Activated naive CD4-positive, alpha-beta T cell treated with anti-CD3 and anti-CD28 coated beads, Interleukin-2, amount 50 U/mL, for 24 hours (primary cell): ENCODE measurements at regions not wholly inside any gene's neighbourhood (a gene's known extent, or its start where the extent isn't known, plus 50 kb on each side); places are given as distances from the start of the nearest gene placed in this dataset.

Experiments used
- H3K27ac Mint-ChIP-seq: one replicate; pipeline ENCODE4 v1.8.0; 2021; ENCODE audit warnings: mild to moderate bottlenecking, mixed read lengths
- H3K27me3 Mint-ChIP-seq: one replicate; pipeline ENCODE4 v1.8.0; 2021; ENCODE audit warnings: mixed read lengths
- H3K36me3 Mint-ChIP-seq: one replicate; pipeline ENCODE4 v1.8.0; 2021; ENCODE audit warnings: mixed read lengths
- H3K4me1 Mint-ChIP-seq: one replicate; pipeline ENCODE4 v1.8.0; 2021; ENCODE audit warnings: mixed read lengths
- H3K4me3 Mint-ChIP-seq: one replicate; pipeline ENCODE4 v1.8.0; 2021; ENCODE audit warnings: mild to moderate bottlenecking, mixed read lengths
- H3K9me3 Mint-ChIP-seq: one replicate; pipeline ENCODE4 v1.8.0; 2021; ENCODE audit warnings: mixed read lengths

DNA sequence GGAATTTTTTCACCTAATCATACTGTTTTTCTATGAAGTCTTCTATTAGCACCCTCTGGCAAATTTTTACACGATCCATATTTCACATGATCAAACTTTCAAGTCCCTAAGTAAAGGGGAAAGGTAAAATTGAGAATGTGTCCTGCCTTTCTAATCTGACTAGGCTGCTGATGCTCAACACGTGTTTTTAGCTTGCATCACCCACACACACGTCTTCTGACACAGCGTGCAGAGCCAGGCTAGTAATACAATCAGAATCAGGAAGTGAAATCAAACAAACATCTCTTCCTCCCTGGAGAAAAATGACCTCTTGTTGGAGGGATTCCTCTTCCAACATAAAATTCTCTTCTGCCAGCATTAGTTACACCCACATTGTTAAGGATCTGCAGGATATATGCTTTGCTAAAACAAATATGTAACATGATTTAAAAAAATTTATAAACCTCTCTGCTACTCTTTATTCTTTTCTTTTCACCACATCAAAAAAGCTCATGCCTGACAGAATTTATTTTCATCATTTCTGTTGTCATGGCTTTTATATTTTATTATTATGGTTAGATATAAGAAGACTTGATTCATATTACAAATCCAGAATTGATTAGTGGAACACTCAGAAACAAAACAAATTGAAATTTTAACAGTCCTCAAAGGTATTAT, 122.4 kb downstream of the RAP2B start:
- H3K4me3 Mint-ChIP-seq = peak overlapping the region; percentile 34
- no peaks in the 10 kb centered on the region for H3K9me3 Mint-ChIP-seq
- H3K27me3 Mint-ChIP-seq = no peaks in the 10 kb centered on the region
- peak overlapping the region; percentile 96 for H3K27ac Mint-ChIP-seq
- no peaks in the 10 kb centered on the region for H3K36me3 Mint-ChIP-seq
- peaks cover 48% of the 10 kb centered on the region for H3K4me1 Mint-ChIP-seq

DNA sequence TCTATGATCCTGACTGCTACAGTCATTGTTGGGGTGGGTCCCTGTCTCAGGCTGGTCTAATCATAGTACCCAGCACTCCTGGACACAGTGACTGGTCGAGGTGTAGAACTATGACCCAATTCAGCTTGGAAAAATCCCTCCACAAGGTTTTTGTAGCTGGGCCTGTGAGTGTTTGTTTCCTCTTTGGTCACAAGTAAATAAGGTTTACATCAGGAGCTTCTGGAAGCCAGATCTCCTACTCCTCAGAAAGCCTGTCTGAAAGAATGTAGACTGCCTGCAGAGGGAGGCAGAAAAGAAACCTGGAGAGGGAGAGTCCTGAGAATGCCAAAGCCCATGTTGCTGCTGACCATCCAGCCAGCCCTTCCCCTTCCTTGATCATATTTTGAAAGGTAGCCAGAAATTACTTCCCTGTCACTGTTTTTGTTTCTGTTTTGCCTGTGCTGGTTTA, 123.2 kb downstream of the RAP2B start:
- Mint-ChIP-seq H3K4me3 (no peak overlapping the region), H3K9me3 (no peaks in the 10 kb centered on the region), H3K4me1 (peaks cover 55% of the 10 kb centered on the region), H3K27ac (peak overlapping the region; percentile 66), H3K36me3 (no peaks in the 10 kb centered on the region), H3K27me3 (no peaks in the 10 kb centered on the region)

DNA sequence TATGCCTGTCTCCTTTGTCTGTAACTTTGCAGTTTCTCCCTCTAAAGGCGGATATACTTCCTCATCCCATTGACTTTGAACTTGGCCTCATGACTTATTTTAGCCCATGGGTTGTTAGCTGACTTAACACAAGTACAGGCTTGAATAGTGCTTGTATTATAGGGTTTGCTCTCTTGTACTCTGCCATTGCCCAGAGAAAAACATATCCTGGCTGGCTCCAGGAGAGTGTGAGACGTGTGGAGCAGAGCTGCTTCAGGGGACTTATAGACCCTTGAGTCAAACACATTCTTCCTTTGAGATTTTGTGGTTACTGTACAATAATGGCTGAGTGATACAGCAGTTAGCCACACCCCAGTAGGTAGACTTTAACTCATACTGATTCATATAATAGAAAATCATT, 124.0 kb downstream of the RAP2B start:
- no peaks in the 10 kb centered on the region for H3K36me3 Mint-ChIP-seq
- peak overlapping the region; percentile 44 for H3K27ac Mint-ChIP-seq

DNA sequence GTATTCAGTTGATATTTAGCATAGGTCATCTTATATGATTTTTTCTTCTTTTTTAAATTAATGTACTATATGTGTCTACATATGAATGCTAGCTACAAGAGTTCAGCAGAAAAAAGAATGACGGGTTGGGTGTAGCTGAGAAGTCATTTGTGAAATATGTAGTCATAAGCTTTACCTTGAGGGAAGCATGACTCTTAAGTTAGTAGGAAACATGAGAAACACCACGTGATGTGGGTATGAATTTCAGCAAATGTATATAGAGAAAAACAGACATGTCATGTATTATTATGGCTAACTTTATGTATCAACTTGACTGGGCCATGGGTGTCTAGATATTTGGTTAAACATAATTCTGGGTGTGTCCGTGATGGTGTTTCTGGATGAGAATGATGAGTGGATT, 125.0 kb downstream of the RAP2B start:
- Mint-ChIP-seq H3K4me1 (peaks cover 73% of the 10 kb centered on the region), H3K4me3 (no peak overlapping the region), H3K9me3 (no peaks in the 10 kb centered on the region), H3K36me3 (no peaks in the 10 kb centered on the region), H3K27ac (no peak overlapping the region), H3K27me3 (no peaks in the 10 kb centered on the region)

More for the DNA sequence above, 124.0 kb downstream of the RAP2B start:
- Mint-ChIP-seq H3K9me3 (no peaks in the 10 kb centered on the region), H3K4me3 (no peak overlapping the region), H3K4me1 (peaks cover 63% of the 10 kb centered on the region), H3K27me3 (no peaks in the 10 kb centered on the region)

DNA sequence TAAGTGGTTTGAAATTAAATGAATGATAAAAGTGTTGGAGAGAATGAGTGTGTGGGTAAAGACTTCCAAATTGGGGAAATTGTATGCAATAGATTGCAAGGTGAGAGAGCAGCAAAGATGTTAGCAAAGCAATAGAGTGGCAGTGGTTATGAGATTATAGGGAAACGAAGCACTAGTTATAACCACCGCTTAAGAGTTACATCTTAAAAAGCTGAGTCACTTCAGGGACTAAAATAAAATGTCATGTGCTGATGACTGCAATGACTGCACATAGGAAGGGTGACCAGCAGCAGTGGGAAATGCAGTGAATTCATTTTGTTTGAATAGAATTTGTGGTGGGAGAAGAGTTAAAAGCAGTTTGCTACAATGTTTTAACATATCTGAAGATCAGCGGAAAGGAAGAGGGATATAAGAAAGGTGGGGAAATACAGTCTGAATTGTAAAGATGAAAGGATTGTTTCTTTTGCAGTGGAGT, 127.3 kb downstream of the RAP2B start:
- H3K4me3 Mint-ChIP-seq = peak overlapping the region; percentile 51
- H3K9me3 Mint-ChIP-seq = no peaks in the 10 kb centered on the region
- H3K27ac Mint-ChIP-seq = peak overlapping the region; percentile 63
- H3K27me3 Mint-ChIP-seq = no peaks in the 10 kb centered on the region
- H3K36me3 Mint-ChIP-seq = no peaks in the 10 kb centered on the region
- H3K4me1 Mint-ChIP-seq = peaks cover 66% of the 10 kb centered on the region

DNA sequence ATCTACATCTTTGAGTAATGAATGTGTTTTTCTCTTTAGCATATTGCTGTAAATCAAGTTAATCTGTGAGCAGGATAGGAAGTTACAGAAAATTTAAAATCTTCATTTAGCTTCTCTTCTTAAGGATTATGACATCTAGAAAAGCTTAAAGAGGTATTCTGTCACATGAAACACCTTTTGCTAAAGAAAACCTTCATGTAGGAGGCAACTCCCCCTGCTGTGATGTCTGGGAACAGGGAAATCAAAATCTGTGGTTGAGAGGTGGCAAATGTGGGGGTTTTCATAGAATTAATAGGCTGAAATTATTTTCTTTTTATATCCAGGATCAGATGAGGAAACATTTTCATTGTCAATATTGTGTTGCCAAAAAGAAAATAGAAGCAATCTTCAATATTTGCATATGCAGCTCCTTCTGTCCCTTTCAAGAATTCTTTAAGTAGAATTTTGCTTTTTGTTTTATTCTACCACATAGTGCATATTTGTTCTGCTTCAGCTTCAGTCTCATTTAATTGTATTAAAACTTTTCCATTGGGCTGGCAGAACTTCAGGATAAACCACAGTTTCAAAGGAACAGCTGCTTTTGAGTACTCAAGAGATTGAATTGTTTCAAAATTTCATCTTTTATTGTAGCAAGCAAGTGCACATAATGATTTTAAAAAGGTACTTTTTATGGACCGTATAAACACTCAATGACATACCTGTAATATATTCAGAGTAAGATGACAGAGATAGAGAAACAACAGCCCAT, 128.4 kb downstream of the RAP2B start:
- Mint-ChIP-seq H3K9me3 (no peaks in the 10 kb centered on the region), H3K27ac (no peak overlapping the region), H3K4me1 (peaks cover 56% of the 10 kb centered on the region), H3K27me3 (no peaks in the 10 kb centered on the region), H3K4me3 (no peak overlapping the region), H3K36me3 (no peaks in the 10 kb centered on the region)

DNA sequence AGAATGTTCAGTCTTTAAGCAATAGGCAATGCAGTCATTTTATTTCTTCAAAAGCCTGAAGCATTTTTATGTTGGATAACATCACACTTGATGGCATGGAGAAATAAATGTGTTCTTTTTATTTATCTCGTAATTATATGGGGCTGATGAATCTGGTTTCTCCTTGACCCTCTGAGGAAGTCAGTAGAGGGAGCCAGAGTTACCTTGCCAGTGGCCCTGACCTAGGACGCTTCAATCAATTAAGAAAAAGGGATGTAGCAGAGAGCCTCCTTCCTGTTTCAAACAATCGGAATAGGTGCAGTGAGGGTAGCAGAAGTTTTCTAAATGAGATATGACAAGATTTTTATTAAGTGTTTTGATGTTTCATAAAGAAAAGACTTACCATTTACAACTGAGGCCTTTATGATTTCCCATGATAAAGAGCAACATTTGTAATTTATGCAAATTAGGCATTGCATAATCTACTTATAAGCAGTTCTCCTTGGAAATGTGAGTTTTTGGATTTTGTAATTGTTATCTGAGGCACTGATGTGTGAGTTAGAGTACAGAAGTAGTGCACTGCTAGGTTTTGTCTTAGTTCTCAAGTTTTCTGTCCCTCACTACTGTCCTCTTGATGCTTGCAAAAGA, 129.1 kb downstream of the RAP2B start:
- H3K4me3 Mint-ChIP-seq = no peak overlapping the region
- H3K27me3 Mint-ChIP-seq = no peaks in the 10 kb centered on the region
- H3K36me3 Mint-ChIP-seq = no peaks in the 10 kb centered on the region
- H3K27ac Mint-ChIP-seq = no peak overlapping the region
- peaks cover 49% of the 10 kb centered on the region for H3K4me1 Mint-ChIP-seq
- no peaks in the 10 kb centered on the region for H3K9me3 Mint-ChIP-seq

DNA sequence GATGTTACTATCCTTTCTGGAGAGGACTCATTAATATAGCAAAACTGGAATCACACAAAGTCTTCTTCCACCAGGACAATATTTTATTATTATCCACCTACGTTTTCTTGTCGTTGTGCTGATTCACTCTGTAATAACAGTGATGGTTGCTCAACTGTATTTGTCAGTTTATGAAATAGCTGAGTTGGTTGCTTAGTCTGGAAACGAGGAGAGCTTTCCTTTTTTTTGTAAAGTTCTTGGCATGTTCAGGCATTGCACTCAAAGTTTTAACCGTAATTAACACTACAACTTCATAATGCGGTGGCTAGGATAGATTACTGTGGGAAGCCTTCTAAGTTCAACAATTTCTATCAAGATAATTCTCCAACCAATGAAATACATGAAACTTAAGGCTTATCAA, 131.2 kb downstream of the RAP2B start:
- no peaks in the 10 kb centered on the region for H3K36me3 Mint-ChIP-seq
- no peak overlapping the region for H3K4me3 Mint-ChIP-seq
- H3K27ac Mint-ChIP-seq = no peak overlapping the region
- H3K4me1 Mint-ChIP-seq = peaks cover 36% of the 10 kb centered on the region
- H3K9me3 Mint-ChIP-seq = no peaks in the 10 kb centered on the region
- no peaks in the 10 kb centered on the region for H3K27me3 Mint-ChIP-seq

DNA sequence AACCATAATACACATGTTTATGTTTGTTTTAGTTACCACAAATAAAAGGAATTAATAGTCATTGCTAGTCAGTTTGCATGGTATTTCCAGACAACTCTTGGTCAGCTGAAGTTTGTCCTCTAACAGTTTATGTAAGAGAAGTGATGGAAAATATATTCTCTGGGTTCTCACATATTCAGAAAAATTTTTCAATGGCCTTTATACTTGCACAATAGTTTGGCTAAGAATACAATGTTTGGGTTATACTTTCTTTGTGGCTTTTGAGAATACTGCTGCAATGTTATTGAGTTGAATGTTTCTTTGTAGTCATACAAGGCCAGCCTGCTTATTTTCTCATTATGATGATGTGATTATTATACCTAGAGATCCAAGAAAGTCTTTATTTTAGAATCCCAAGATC, 133.9 kb downstream of the RAP2B start:
- Mint-ChIP-seq H3K36me3 (no peaks in the 10 kb centered on the region), H3K27me3 (no peaks in the 10 kb centered on the region), H3K4me1 (peaks cover 11% of the 10 kb centered on the region), H3K4me3 (no peak overlapping the region), H3K9me3 (no peaks in the 10 kb centered on the region), H3K27ac (no peak overlapping the region)

DNA sequence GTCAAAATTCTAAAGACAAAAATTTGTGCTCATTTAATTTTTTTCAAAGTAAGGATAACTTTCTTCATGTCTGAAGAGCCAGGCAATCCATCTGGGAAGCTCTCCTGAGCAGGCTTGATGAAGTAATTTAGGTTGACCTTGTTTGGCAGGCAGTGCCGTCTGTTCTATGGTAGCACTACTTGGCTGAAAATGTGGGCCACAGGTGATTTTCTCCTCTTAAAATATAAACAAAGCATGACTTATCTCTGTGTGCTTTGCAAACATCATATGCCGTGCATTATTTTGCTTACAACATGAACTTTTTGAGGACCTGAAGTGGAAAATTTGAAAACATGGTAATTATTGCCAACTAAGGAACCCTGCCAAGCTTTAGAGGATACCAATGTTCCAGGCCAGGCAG, 143.2 kb downstream of the RAP2B start:
- Mint-ChIP-seq H3K4me3 (no peak overlapping the region), H3K36me3 (no peaks in the 10 kb centered on the region), H3K27ac (no peak overlapping the region), H3K9me3 (no peaks in the 10 kb centered on the region), H3K4me1 (no peaks in the 10 kb centered on the region), H3K27me3 (no peaks in the 10 kb centered on the region)

DNA sequence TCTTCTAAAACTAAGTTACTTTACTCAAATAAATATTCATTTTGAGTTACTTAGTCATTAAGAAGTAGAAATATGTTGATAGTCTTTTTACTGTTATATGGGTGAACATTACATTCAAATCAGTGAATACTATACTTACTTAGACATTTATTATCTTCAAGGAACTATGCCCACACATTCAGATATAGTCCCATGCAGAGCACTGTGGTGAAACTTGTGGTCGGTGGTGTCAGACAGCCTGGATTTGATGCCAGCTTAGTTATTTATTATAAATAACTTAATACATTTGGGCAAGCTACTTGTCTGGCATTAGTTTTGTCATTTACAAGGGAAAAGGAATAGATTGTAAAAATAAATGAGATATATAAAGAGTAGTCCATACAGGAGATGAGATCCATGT, 149.5 kb downstream of the RAP2B start:
- H3K27ac Mint-ChIP-seq = no peak overlapping the region
- no peaks in the 10 kb centered on the region for H3K27me3 Mint-ChIP-seq
- H3K36me3 Mint-ChIP-seq = no peaks in the 10 kb centered on the region
- peaks cover 12% of the 10 kb centered on the region for H3K4me1 Mint-ChIP-seq
- no peak overlapping the region for H3K4me3 Mint-ChIP-seq
- H3K9me3 Mint-ChIP-seq = no peaks in the 10 kb centered on the region

DNA sequence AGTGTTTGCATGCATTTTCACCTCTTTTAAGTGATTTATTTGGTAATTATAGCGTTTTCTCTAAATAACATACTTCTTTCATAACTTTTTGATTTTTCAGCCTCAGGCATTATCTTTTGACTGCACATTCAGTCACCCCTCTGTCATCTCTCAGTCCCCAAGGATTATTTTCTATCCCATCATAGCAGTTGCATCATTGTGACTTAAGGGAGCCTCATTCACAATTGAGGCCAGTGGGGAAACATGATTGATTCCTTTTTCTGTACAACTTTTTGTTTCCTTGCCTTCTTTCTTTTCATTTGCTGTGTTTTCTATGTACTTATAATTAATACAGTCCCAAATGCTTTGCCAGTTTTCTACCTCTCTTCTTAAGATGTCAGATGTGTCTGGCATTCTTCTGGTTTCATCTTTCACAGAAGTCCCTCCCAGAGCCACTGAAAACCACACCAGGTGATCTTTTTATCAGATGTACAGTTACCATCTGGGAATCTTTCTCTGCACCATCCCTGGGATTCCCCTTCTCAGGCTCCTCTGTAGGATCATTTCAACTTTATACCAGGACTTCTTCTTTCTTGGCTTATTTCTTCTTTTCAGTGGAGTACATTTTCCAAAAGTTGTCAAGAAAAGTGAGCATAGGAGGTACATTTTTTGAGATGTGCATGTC, 151.4 kb downstream of the RAP2B start:
- Mint-ChIP-seq H3K27ac (no peak overlapping the region), H3K4me1 (peaks cover 12% of the 10 kb centered on the region), H3K27me3 (no peaks in the 10 kb centered on the region), H3K9me3 (no peaks in the 10 kb centered on the region), H3K4me3 (no peak overlapping the region), H3K36me3 (no peaks in the 10 kb centered on the region)

DNA sequence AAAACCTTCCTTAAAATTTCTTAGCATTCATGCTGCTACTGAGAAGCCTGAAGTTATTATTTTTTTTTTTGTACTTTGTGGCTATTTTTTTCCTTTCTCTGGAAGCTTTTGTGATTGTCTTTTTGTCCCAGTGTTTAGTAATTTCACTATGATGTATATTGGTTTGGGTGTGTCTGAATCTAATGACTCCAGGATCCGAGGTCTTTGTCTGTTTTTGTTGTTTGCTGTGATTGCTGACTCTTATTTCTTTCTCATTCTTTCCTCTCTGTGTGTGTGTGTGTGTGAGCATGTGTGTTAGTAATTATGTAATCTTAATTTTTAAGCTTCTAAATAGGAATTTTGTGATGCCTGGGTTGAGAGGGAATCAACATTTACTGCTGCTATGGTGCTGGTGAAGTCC, 152.0 kb downstream of the RAP2B start:
- Mint-ChIP-seq H3K27me3 (no peaks in the 10 kb centered on the region), H3K27ac (no peak overlapping the region), H3K4me1 (peaks cover 15% of the 10 kb centered on the region), H3K36me3 (no peaks in the 10 kb centered on the region), H3K4me3 (no peak overlapping the region), H3K9me3 (no peaks in the 10 kb centered on the region)

DNA sequence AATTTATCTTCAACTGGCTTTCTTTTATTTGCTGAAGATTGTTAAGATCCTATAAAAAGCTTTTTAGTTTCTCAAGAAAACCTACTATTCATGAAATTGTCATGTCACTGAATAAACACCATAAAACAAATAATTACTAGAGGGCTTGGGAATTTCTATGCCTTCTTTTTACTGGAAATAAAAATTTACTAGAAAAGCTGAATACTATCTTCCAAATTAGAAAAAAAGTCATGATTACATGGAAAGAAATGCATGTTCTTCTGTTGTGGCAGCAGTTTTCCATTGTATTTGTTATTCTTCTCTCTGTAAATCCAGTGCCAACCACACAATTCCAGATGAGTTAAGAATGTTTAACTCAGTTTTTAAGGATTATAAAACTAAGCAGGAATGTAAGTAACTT, 153.8 kb downstream of the RAP2B start:
- H3K4me1 Mint-ChIP-seq = peaks cover 28% of the 10 kb centered on the region
- H3K9me3 Mint-ChIP-seq = no peaks in the 10 kb centered on the region
- no peak overlapping the region for H3K4me3 Mint-ChIP-seq
- no peaks in the 10 kb centered on the region for H3K36me3 Mint-ChIP-seq
- H3K27ac Mint-ChIP-seq = no peak overlapping the region
- H3K27me3 Mint-ChIP-seq = no peaks in the 10 kb centered on the region

DNA sequence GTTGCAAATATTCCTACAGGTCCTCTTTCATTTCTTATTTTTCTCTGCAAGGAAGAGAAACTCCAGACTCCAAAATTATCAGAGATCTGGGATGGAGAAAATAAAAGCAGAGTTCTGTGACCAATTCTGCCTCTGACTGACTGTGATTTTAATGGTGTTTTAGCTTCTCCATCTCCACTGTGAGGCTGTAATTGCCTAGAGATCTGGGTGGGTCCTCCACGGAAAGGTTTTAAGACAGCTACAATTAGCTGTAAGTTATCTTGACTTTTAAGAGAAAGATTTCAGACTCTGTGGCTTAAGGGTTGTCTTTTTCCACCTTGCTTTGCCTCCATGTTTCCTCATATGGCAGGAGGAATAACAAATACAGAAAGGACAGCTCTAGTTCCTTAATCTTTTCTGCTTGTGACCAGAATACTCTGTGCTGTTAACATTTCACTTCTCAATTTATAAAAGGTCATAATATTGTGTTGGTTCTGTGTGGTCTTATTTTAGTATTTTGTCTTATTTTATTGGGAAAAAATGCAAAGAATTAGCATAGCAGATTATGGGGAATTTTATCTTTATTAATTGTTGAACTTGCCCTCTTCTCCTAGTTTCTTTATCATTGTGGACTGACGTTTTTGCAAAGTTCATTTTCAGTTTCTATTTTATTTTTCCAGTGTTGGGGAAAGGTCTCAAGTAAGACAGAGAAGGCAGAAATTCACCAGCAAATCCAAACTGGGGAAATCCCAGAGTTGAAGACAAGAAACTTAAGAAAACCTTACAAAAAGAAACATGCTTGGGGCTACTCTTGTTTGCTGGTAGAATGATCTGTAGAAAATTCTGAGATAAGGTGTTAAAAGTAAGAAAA, 157.9 kb downstream of the RAP2B start:
- Mint-ChIP-seq H3K9me3 (no peaks in the 10 kb centered on the region), H3K4me3 (no peak overlapping the region)

More for the DNA sequence above, 157.9 kb downstream of the RAP2B start:
- Mint-ChIP-seq H3K27me3 (no peaks in the 10 kb centered on the region), H3K36me3 (no peaks in the 10 kb centered on the region), H3K4me1 (peaks cover 15% of the 10 kb centered on the region), H3K27ac (peak overlapping the region; percentile 51)
